ENCODE measurements at regions not wholly inside any gene's neighbourhood (a gene's known extent, or its start where the extent isn't known, plus 50 kb on each side); places are given as distances from the start of the nearest gene placed in this dataset.

- no peak for TF ChIP-seq GATA3 (IDR thresholded peaks at IDR 0.05; ENCODE audit: low read depth, low read length)
- TF ChIP-seq GATA2 (IDR thresholded peaks at IDR 0.05; ENCODE audit: low read depth, low read length): no peak
Measured at GRCh38 chr6:92011681-92012245, 1407.6 kb downstream of the EPHA7 start.
